ENCODE measurements at regions not wholly inside any gene's neighbourhood (a gene's known extent, or its start where the extent isn't known, plus 50 kb on each side); places are given as distances from the start of the nearest gene placed in this dataset.

- H3K23me2 ChIP-seq (ENCODE audit: low read depth, low read length) = no peaks in the 10 kb centered on the region; the same call in 1 of the 2 replicates
- no peaks in the 10 kb centered on the region for H3K79me1 ChIP-seq (ENCODE audit: low read depth, low read length)
- no peak overlapping the region for H3K4ac ChIP-seq (replicated peaks; ENCODE audit: insufficient read length, low read depth, low read length)
- H2BK12ac ChIP-seq (ENCODE audit: low read depth, low read length) = no peak overlapping the region
- CTCF ChIA-PET (ENCODE audit: partially characterized antibody) = interaction anchor here (0.7 to 2.0 kb wide), 9 partner anchors 9 to 304 kb away, joined by 3 to 7 read pairs (median 4); no protein-coding TSS in a partner anchor
- FAIRE-seq (no peak), DNase-seq (ENCODE audit: low read depth in 1 of 2, low spot score in 2 of 2) (no peak)
- POLR2A ChIA-PET (ENCODE audit: partially characterized antibody) = no interaction called here
- H2AK5ac ChIP-seq (ENCODE audit: low read depth, low read length) = no peak overlapping the region
- no peak overlapping the region for H3K56ac ChIP-seq (replicated peaks; ENCODE audit: insufficient read length, low read depth, low read length)
- H2BK15ac ChIP-seq (ENCODE audit: low read length) = no peak overlapping the region
- H3K9me3 ChIP-seq (ENCODE audit: insufficient read depth in 2 of 2, low read depth in 1 of 2, low read length in 1 of 2) = no peaks in the 10 kb centered on the region
- no peaks in the 10 kb centered on the region; a peak in 1 of 7 replicates for H3K4me1 ChIP-seq (replicated peaks in 1 of 4; ENCODE audit: control insufficient read depth in 3 of 4, insufficient read depth in 4 of 4, low read length in 3 of 4)
- H3K18ac ChIP-seq (ENCODE audit: extremely low read depth, low read length) = no peak overlapping the region
- H3K23ac ChIP-seq (ENCODE audit: insufficient read length) = no peak overlapping the region
- TF ChIP-seq JUN (IDR thresholded peaks at IDR 0.05; ENCODE audit: low read depth, low read length) (no peak), SP1 (IDR thresholded peaks at IDR 0.05; ENCODE audit: low read depth, low read length) (no peak), BRCA1 (IDR thresholded peaks at IDR 0.05; ENCODE audit: low read depth, low read length) (no peak), HDAC2 (IDR thresholded peaks at IDR 0.05; ENCODE audit: borderline replicate concordance in 1 of 2, low read depth in 2 of 2, low read length in 2 of 2) (no peak)
- no peaks in the 10 kb centered on the region for H4K20me1 ChIP-seq (replicated peaks in 1 of 2; ENCODE audit: control insufficient read depth in 1 of 2, insufficient read depth in 2 of 2, low read length in 2 of 2)
- no peak overlapping the region for H2BK5ac ChIP-seq (ENCODE audit: low read depth, low read length)
- no peak overlapping the region for H4K91ac ChIP-seq (replicated peaks; ENCODE audit: insufficient read length, low read length)
- H2BK120ac ChIP-seq (replicated peaks; ENCODE audit: low read depth, low read length) = no peak overlapping the region
- no peak overlapping the region for H3K14ac ChIP-seq (ENCODE audit: insufficient read length)
- H2AFZ ChIP-seq (ENCODE audit: low read length) = no peak overlapping the region
- no peaks in the 10 kb centered on the region for H3K27me3 ChIP-seq (replicated peaks in 1 of 4; ENCODE audit: control insufficient read depth in 3 of 4, extremely low read depth in 1 of 4, insufficient read depth in 3 of 4, low read length in 3 of 4)
- H3K4me3 ChIP-seq (ENCODE audit: extremely low read depth in 1 of 4, insufficient read depth in 2 of 4, low read depth in 3 of 4, low read length in 4 of 4) = no peak overlapping the region
- no peak overlapping the region for H3K9ac ChIP-seq (replicated peaks in 1 of 4; ENCODE audit: extremely low read depth in 1 of 4, low read depth in 3 of 4, low read length in 3 of 4)
- no peak overlapping the region for H4K5ac ChIP-seq (ENCODE audit: insufficient read length, low read depth, low read length)
- no peak overlapping the region for H3K27ac ChIP-seq (ENCODE audit: low read depth, low read length)
- no peaks in the 10 kb centered on the region for H3K36me3 ChIP-seq (ENCODE audit: control insufficient read depth in 2 of 4, insufficient read depth in 4 of 4, low read length in 3 of 4)
- no peak overlapping the region for H2BK20ac ChIP-seq (ENCODE audit: low read length)
- H3K79me2 ChIP-seq (ENCODE audit: control insufficient read depth in 1 of 2, insufficient read depth in 2 of 2, low read length in 2 of 2) = no peaks in the 10 kb centered on the region
- H3K4me2 ChIP-seq (ENCODE audit: insufficient read depth in 1 of 2, low read depth in 2 of 2, low read length in 2 of 2) = no peak overlapping the region
- 90% methylated on average over 7 of the region's 9 CpGs; no CpG with 5 or more reads in 1 of the 2 experiments for WGBS, 2 experiments (ENCODE audit: extremely low coverage in 1 of 2, insufficient coverage in 1 of 2, insufficient read length in 1 of 2, insufficient replicate concordance in 2 of 2, low coverage in 1 of 2, low lambda C conversion rate in 2 of 2, missing lambda C conversion rate in 1 of 2)
- H4K8ac ChIP-seq (ENCODE audit: extremely low read depth, insufficient read depth, low read length) = no peak overlapping the region
Measured at GRCh38 chr20:59429396-59429795, 129.0 kb downstream of the EDN3 start.
